GM21526 (cell line): ENCODE measurements at regions not wholly inside any gene's neighbourhood (a gene's known extent, or its start where the extent isn't known, plus 50 kb on each side); places are given as distances from the start of the nearest gene placed in this dataset.

ENCODE experiments used
- ATAC-seq: cut with Tn5 transposase; IDR thresholded peaks from one replicate; pipeline ENCODE4 v1.9.1; 2021; ENCODE audit warnings: moderate library complexity; ENCODE audit not compliant: unreplicated experiment, low FRiP score

DNA sequence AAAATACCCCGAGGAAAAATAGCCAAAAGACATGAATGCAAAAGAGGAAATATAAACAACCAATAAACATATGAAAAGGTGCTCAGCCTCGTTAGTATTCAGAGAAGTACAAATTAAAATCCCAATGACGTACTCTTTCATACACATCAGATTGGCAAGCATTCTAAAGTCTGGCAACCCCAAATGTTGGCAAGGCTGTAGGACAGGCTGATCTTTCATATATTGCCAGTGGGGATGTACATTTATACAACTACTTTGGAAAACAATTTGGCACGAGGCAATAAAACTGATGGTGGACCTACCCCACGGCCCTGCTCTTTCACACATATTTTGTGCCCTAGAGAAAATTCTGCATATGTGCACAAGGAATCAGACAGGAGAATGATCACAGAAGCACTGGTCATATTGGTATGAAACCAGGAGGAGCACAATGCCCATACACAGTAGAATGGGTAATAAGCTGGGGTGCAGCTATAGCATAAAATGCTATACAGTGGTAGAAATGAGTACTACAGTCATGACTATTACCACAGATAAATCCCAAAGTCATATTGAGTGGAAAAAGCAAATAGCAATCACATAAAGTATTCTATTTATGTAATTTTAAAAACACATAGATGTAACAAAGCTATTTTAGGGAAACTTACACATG, 176.0 kb upstream of the SLC24A5 start:
- no peak for ATAC-seq

DNA sequence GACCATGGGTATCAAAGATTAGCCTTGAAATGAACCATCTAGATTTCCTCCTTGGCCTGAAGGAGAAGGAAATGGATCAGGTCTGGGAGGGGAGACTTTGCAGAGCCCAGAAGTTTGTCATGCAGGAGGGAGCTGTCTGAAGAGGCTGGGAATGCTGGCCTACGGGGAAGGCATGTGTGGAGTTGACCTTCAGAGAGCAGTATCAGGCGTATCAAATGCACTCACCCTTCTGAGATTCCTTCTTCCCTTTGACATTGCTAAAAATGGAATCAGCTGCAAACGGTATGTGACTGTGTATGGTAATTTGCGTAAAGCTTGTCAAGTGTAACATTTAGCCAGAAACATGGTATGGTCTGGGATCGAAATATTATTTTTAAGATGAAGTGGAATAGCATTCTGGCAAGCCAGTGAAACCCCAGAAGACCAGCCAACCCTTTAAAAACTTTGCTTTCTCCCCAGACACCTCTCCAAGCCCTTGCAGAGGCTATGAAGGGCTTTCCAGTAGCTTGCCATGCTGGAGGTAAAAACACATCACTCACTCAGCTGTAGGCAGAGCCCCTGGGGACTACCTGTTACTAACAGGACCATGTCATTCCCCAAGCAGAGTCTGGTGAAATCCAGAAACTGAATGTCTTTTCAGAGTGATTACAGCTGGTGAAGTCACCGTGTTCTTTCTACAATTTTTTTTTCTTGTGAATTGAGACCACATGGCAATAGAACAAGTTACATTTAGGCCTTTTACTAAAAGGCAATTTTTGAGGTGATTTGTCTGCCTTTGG, 174.7 kb upstream of the SLC24A5 start:
- ATAC-seq = no peak

DNA sequence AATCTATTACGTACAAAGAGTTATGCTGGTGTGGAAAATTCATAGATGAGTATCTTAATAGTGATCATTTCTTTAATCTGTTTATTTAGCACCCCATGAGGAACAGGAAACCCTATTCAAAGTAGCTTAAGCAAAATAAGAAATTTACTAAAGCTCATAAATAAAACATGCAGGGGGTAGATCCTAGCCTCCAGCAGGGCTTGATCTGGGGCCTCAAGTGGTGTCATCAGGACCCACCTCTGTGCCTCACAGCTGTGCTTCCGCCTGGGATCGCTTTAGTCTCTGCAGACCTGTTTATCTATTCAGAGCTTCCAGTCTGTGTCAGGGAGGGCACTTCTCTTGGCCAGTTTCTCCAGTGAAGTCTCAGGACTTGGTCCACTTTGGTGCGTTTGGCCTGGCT, 171.0 kb upstream of the SLC24A5 start:
- no peak for ATAC-seq

DNA sequence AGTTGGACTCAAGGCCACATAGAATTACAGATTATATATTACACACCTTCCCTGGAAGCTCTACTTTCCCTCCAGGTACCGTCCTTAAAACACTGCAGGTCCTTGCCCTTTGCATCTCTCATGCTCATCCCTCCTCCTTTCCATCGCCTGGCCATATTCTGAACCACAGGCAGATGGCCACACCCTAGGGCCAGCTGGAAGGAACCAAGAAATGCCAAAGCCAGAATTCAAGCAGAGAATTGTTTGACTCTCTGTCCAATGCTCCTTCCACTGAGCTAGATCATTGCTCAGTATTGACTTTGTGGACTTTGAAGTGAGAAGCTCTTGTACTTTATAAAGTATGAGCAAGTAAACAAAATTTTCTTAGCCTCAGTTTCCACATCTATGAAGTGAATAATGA, 170.3 kb upstream of the SLC24A5 start:
- no peak for ATAC-seq

DNA sequence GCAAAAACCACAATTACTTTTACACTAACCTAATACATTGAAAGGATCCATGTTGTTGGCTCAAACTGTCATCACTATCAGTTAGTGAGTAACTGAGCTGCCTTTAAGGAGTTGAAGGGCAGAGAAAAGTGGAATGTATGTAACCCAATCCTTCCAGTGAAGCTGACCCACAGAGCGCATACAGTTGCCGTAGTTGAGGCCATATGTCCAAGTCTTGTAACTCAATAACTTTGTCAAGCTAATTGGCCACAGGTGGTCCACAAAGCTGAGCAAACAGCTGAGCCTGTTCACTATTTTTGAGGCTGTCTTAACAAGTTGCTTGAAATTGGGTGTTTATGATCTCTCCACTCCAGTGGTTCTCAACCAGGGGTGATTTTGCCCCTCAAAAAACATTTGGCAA, 169.0 kb upstream of the SLC24A5 start:
- ATAC-seq = no peak

DNA sequence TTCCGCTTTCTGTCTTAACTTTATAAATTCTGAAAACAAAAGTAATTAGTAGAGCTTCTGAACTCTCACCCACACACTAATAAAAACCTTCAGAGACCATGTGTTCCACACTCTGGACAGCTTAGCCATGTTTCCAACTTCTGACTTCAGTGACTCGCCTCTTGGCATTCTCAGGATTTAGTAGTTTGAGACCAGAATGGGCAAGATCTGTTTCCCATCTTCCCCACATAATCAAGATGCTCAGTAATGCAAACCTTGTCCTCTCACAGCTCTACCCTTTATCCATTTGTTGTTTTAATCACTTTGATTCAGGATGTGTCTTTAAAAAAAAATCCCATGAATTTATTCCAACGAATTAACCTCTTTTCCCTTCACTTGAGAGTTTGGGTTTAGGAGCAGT, 166.6 kb upstream of the SLC24A5 start:
- no peak for ATAC-seq

DNA sequence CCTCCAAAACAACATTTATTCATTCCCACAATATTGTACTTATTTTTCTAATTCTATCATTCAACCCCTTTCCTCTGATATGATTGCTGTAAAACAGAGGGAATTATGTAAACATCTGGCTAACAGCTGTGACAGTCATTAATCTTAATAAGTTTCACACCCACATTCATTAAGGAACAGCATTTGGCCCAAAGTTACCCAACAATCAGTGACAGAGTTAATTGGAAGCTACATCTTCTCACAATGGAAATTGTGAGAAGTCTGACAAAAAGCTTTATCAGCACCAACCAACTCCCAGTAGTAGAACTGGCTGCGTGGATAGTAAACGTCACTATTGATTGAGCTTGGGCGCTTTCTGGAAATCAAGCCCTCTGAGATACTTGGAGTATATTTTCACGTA, 165.8 kb upstream of the SLC24A5 start:
- ATAC-seq = no peak

DNA sequence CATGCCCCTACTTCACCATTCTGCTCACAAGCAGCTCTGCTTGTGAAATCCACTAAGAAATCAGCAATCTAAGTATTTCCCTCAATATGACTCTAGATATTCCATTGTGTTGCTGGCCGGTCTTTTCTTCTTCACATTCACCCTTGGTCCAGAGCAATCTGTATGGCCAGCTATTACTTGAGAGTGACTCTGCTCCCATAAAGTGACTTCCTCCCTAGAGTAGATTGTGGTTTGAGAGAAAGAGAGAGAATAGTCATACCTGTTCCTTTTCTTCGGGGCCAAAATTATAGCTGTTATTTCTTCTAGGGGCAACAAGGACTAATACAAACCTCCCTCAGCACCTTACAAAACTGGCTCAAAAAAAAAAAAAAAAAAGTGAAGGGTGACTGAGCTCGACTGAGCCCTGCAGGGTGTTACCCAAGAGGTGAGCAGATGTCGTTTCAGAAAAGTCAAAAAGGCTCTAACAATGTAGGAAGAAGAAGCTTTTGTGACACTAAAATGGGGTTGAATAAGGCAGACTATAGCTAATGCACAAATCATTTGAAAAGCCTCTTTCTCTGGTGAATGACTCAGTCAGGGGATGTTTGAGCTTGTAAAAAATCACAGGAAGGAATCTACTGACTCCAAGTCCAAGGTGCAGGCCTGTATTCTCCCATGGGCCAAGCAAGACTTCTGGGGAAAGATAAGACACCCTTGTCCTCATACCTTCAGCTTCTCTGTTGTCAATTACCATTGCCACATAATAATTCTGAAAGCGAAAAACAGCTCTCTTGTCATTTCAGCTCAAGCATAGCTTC, 161.0 kb upstream of the SLC24A5 start:
- no peak for ATAC-seq

DNA sequence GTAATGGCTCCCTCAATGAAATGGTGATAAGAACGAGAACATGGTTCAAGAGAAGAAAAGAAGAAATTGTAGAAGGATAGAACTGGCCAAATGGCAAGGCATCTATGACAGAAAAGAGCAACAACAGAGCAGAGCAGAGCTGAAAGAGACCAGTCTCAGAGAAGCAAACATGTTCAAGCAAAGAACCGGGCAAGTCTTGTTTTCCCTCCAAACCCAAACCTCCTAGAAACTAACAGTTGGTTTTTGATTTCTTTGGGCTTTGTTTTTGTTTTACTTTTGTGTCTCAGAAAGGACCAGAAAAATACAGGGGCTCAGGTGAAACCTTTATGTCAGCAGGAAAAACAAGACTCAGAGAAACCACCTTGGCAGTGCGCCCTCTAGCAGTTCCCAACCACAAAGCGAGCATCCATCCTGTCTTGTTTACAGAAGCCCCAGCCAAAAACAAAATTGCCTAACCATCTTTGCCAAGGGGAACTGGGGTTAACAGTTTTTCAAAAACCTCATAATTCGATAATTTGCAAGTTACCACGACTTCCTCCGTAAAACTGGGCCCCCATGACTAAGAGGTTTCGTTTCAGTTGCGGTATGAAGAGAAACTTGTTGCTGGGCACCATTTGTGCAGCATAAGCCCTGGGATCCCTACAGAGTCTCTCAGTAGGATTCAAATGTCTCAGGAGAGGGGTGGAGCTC, 159.2 kb upstream of the SLC24A5 start:
- peak; percentile 91 for ATAC-seq

DNA sequence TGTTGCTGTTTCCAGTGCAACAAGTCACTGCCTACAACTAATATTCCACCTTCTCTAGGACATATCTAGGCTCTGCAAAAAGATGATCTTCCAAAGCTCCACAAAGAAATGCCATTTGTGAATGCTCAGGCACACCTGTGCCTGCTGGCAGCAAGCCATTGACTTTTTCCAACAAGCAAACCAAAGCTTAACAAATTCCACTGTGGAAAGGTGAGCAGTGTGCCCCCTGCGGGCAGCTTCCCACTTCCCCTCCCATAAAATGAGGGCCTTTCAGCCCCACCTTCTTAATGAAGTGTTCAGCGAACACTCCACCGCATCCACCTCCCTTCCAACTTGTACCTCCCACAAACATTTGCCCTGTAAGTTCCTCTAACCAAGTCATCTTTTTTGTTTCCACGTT, 157.5 kb upstream of the SLC24A5 start:
- ATAC-seq = no peak

DNA sequence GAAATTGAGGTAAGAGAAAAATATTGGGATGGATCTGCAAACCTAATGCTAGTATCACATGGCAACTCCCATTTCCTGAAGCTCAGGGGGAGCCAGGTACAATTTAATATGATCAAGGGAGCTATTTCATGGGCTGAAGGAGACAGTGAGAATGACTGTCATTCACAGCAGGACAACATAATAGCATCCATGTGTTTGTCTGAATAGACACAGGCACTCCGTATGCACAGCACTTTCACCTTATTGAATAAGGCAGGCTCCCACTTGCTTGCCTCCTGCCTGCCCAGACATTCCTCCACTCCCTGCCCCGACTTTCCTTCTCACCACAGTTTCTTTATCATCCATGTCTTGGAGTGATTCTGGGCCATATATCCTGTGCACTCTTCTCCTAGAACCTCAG, 156.6 kb upstream of the SLC24A5 start:
- ATAC-seq = no peak

DNA sequence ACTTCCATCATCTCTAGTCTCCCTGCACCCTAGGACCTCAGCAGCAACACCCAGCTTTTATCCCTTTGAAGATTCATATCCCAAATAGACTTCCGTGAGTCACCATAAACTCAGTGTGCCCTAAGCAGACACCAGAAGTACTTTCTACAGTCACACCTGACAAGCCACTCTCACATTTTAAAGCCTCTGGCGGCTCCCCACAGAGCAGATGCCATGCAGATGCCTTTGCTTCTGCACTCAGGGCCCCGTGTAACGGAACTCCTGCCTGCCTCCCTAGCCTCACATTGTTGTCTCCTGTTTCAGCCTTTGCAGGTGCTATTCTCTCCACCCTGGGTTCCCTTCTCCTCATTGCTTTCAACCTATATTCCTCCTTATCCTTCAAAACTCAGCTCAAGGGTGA, 155.5 kb upstream of the SLC24A5 start:
- no peak for ATAC-seq

DNA sequence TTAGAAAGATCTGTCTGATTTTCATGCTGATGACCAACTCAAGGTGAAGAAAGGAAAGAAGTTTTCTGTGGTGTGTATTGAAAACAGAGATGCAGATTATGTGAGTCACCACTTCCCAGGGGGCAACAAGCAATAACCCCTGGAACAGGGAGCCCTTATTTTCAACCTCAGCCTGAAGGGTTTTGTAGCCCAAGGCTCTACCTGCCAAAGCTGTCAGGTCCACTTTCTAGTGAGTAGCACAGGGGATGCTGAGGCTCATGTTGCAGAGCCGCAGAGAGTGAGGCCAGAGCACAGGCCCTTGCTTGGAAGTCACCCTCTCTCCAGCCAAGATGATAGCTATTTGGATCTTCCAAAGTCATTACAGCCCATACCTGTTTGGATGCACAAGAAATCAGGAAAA, 152.2 kb upstream of the SLC24A5 start:
- ATAC-seq = no peak

DNA sequence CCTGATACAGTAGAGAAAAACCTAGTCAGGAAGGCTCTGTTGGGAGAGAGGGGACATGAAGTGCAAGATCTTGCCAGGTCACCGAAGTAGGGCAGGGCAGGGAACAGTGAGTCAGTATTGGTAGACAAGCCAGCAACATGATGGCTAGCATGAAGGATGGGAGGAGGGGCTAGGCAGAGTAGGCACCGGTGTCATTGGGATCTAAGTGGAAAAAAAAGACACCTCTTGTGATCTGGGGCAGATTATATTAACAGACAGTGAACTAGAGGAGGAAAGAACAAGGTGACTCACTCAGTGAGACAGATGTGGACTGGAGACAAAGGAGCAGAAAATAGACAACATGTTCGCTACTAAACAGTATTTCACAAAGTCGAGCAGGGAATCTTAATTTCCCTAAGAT, 149.2 kb upstream of the SLC24A5 start:
- ATAC-seq = no peak

DNA sequence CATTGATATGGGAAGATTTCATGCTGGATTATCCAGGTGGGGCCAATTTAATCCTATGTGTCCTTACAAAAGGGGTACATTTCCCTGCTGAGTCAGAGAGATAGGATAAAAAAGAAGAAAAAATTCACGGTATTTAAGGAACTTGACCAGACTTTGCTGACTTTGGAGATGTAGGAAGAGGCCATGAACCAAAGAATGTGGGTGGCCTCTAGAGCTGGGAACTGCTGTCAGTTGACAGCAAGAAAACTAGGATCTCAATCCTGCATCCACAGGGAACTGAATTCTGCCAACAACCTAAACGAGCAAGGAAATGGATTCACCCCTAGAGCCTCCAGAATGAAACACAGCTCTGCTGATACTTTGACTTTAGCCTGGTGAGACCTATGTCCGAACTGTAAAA, 148.1 kb upstream of the SLC24A5 start:
- no peak for ATAC-seq

DNA sequence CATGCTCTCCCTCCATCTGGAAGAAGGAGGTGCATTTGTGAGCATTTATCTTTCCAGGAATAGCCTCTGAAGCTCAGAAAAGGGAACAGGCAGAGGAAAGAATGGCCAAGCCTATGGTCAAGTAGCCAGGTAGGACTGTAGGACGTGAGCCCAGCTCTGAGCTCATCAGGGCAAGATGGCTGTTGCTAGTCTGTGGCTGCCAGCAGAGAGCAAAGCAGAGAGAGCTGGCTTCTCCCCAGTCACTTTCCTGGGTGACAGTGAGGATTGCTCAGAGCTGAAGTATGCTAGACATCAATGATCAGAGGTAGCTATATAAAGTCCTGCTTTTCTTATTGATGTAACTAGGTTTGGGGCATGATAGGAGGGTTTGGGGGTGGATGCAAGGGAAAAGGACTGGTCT, 146.1 kb upstream of the SLC24A5 start:
- no peak for ATAC-seq

DNA sequence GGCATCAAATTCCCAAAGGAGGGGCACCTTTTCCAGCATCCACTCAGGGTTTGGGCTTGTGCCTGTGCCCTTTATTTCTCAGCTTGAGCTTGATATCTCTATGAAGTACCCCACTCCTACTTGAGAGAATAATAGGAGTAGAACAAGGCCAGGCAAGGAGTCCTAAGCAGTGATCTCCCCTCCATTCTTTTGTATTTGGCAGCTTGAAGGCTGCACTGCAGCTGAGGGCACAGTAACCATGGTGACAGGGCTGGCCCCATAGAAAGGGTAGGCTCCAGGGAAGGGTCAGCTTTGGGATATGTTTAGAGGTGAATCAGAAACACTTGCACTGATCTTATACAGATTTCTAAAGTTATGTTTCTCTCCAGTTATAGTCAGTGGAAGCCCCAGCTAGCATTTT, 145.4 kb upstream of the SLC24A5 start:
- ATAC-seq = no peak

DNA sequence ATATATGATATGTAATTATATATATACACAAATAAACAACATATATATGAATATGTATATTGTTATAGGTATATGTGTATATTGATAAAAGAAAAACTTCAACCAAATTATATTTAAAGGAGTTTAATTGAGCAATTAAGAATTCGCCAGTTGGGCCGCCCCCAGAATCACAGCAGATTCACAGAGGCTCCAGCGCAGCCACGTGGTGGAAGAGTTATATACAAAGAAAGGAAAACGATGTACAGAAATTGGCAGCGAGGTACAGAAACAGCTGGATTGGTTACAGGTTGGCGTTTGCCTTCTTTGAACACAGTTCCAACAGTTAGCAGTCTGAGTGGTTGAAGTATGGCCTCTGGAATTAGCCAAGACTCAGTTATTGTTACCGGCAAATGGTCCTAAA, 137.3 kb upstream of the SLC24A5 start:
- ATAC-seq = no peak

DNA sequence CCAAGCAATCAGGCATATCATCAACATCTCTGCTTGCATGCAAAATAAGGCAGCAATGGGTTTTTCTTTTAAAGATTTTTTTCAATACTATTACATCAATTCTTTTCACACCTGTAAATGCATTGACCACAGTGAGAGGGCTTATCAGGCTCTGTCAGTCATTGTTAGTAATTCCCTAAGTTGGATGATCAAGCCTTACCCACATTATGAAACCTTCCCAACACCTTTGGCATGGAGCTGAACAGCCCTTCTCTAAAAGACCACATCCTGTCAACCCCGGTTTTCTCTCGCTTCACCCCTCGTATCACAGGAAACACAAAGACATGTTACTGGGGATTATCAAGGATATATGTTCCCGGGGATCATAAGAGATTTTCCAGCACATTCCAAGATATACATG, 135.2 kb upstream of the SLC24A5 start:
- no peak for ATAC-seq

DNA sequence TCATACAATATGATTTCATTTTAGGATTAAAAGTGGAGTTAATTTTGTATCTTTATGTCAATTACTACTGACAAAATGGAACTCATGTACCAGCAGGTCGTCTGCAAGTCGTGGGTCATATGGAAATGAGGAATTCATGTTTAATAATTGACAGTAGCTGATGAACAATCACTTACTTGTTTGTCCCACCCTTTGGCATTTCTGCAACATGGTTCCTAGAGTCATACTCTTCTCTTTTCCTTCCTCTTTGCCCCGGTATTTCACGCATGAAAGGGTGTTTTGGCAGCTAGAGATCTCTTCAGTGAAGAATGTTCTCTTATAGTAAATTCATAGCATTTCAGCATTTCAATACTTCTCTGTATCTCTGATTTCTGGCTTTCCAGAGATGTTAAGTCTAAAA, 133.3 kb upstream of the SLC24A5 start:
- ATAC-seq = no peak

DNA sequence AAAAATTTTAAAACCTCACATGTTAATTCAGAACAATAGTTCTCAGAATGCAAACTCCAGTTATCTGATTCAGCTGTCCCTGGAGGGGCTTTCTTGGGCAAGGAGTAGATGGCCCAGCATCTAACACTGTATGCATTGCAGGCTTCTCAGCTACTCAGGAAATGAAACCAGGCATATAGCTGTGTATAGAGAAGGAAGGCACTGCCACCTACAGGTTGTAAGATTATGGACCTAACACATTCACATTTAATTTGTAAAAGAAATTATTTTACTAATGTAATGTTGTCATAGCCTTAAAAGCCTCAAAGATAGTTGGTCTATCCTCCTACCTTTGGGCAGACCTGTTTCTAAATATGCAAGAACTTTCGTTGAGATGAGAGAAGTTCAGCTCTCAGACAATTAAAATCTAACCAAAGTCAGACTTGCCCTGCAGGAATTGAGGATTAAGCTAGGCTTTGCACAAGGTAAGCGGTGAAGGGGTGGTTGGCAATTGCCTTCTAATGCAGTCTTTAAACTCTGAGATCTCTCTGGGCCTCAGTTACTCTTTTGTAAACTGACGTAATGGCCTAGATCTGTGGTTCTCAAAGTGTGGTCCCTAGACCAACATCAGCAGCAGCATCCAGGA, 132.8 kb upstream of the SLC24A5 start:
- ATAC-seq = peak; percentile 94
